Ovary (tissue), 7 donors: ENCODE measurements at regions not wholly inside any gene's neighbourhood (a gene's known extent, or its start where the extent isn't known, plus 50 kb on each side); places are given as distances from the start of the nearest gene placed in this dataset.

Experiments
- DNase-seq, 5 donors: peaks; one replicate each; pipeline ENCODE4 v3.0.0-alpha.2; 2019 to 2020
- H3K27ac ChIP-seq, 2 donors: fragments of 200-600 bp; one replicate each; pipeline versions ENCODE4 v1.5.1 to v1.8.0; 2019 to 2022
- H3K27me3 ChIP-seq: fragments of 200-600 bp; one replicate; pipeline ENCODE4 v1.8.0; 2022
- H3K36me3 ChIP-seq: fragments of 200-600 bp; sonication (generic); one replicate; pipeline ENCODE4 v1.5.1; 2019
- H3K4me1 ChIP-seq: one replicate; pipeline ENCODE4 v1.8.1; 2013; ENCODE audit warnings: mild to moderate bottlenecking, moderate library complexity; ENCODE audit not compliant: insufficient read depth
- H3K4me3 ChIP-seq: fragments of 200-600 bp; sonication (generic); one replicate; pipeline ENCODE4 v1.5.1; 2017
- H3K9me3 ChIP-seq, 2 donors: fragments of 200-600 bp in 1 of 2; sonication (generic) in 1 of 2; one replicate each; pipeline versions ENCODE4 v1.5.1 to v1.8.1; 2013 to 2019; ENCODE audit warnings: mild to moderate bottlenecking in 1 of 2, moderate library complexity in 1 of 2
- CTCF ChIP-seq, 3 donors: fragments of 450-650 bp in 2 of 3; fragments of 200-600 bp in 1 of 3; IDR thresholded peaks; one replicate each; pipeline versions ENCODE4 v1.5.1 to v1.8.0; 2016 to 2022; ENCODE audit warnings: antibody characterized with exemption in 3 of 3, mild to moderate bottlenecking in 1 of 3
- EP300 ChIP-seq: sonication (generic); formaldehyde crosslinking; IDR thresholded peaks from one replicate; pipeline ENCODE4 v1.6.1; 2017; ENCODE audit warnings: antibody characterized with exemption
- POLR2A ChIP-seq: fragments of 450-650 bp; IDR thresholded peaks from one replicate; pipeline ENCODE4 v1.6.1; 2017; ENCODE audit warnings: antibody characterized with exemption, mild to moderate bottlenecking, moderate library complexity
- WGBS, 3 donors: extraction: QIAGEN DNeasy Blood & Tissue Kit in 1 of 3; methylation state at CpG; one replicate each; pipeline versions ENCODE4 v1.1.5 to v1.1.7; 2013 to 2017; 5-methylcytosine and 5-hydroxymethylcytosine counted together
- intact Hi-C, 4 donors: fragments of 100-400 bp; cut with DNase I; formaldehyde crosslinking; loops; one replicate each; pipeline versions ENCODE4 v1.11.0 to v1.15.1; 2022 to 2023
- donor health status: DM: no; HTN: no; CAD: no; lungs with moderate emphysema.
- donor health status: DM: no; HTN: no; CAD: no.
- donor health status: Bipolar disorder and iron deficiency.
- donor health status: DM: no; HTN: no; CAD: no.
- donor health status: DM: yes; HTN: yes; CAD: no.

- H3K4me1 ChIP-seq = no peaks in the 10 kb centered on the region
- H3K27ac ChIP-seq = no peak overlapping the region
- H3K4me3 ChIP-seq = no peak overlapping the region
Measured at GRCh38 chr6:159594750-159595117, 98.3 kb downstream of the SOD2 start.

GRCh38 chr6:159594106-159594749 lies 98.8 kb downstream of the SOD2 start:
- no peaks in the 10 kb centered on the region for H3K36me3 ChIP-seq
- no peak overlapping the region for H3K4me3 ChIP-seq
- TF ChIP-seq EP300 = no peak
- no peak for TF ChIP-seq CTCF (IDR thresholded peaks at IDR 0.05)
- TF ChIP-seq POLR2A = no peak
- WGBS, 3 donors = 77 to 82% (median 80%) methylated on average over 7 of the region's 7 CpGs
- H3K9me3 ChIP-seq = no peaks in the 10 kb centered on the region
- H3K27me3 ChIP-seq = no peaks in the 10 kb centered on the region
- H3K4me1 ChIP-seq = no peaks in the 10 kb centered on the region
- intact Hi-C loops = no loop called here
- H3K27ac ChIP-seq = no peak overlapping the region
- no peak for DNase-seq

More at GRCh38 chr6:159594750-159595117, 98.3 kb downstream of the SOD2 start:
- WGBS, 3 donors = 16 to 34% (median 17%) methylated on average over 1 of the region's 1 CpG
- TF ChIP-seq EP300 = no peak
- TF ChIP-seq POLR2A = no peak
- TF ChIP-seq CTCF (IDR thresholded peaks at IDR 0.05) = no peak
- intact Hi-C loops = no loop called here
- H3K27me3 ChIP-seq = no peaks in the 10 kb centered on the region
- H3K9me3 ChIP-seq = no peaks in the 10 kb centered on the region
- H3K36me3 ChIP-seq = no peaks in the 10 kb centered on the region
- DNase-seq = no peak

- Histone ChIP-seq H3K27me3 (no peaks in the 10 kb centered on the region), H3K4me1 (no peaks in the 10 kb centered on the region), H3K36me3 (no peaks in the 10 kb centered on the region), H3K9me3 (no peaks in the 10 kb centered on the region), H3K27ac (no peak overlapping the region), H3K4me3 (no peak overlapping the region)
- 19 to 25% (median 25%) methylated on average over 5 of the region's 5 CpGs for WGBS, 3 donors
- TF ChIP-seq EP300 (no peak), CTCF (IDR thresholded peaks at IDR 0.05) (no peak), POLR2A (no peak)
- no peak for DNase-seq
- intact Hi-C loops = no loop called here
Measured at GRCh38 chr6:159590835-159591234, 102.2 kb downstream of the SOD2 start.

- no peaks in the 10 kb centered on the region for H3K27me3 ChIP-seq
- H3K27ac ChIP-seq = no peak overlapping the region
- intact Hi-C loops = no loop called here
- WGBS, 3 donors = 83 to 95% (median 95%) methylated on average over 1 of the region's 1 CpG
- no peak for DNase-seq
- H3K4me1 ChIP-seq = no peaks in the 10 kb centered on the region
- no peaks in the 10 kb centered on the region for H3K9me3 ChIP-seq
- no peaks in the 10 kb centered on the region for H3K36me3 ChIP-seq
- TF ChIP-seq CTCF (IDR thresholded peaks at IDR 0.05) (no peak), POLR2A (no peak), EP300 (no peak)
- no peak overlapping the region for H3K4me3 ChIP-seq
Measured at GRCh38 chr6:159586684-159587083, 106.4 kb downstream of the SOD2 start.
